ENCODE measurements at regions not wholly inside any gene's neighbourhood (a gene's known extent, or its start where the extent isn't known, plus 50 kb on each side); places are given as distances from the start of the nearest gene placed in this dataset.

- TF ChIP-seq, protein P1, sequence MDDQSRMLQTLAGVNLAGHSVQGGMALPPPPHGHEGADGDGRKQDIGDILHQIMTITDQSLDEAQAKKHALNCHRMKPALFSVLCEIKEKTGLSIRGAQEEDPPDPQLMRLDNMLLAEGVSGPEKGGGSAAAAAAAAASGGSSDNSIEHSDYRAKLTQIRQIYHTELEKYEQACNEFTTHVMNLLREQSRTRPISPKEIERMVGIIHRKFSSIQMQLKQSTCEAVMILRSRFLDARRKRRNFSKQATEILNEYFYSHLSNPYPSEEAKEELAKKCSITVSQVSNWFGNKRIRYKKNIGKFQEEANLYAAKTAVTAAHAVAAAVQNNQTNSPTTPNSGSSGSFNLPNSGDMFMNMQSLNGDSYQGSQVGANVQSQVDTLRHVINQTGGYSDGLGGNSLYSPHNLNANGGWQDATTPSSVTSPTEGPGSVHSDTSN (IDR thresholded peaks at IDR 0.05; ENCODE audit: insufficient replicate concordance, low read depth, low read length) = no peak
- TF ChIP-seq NR2F1 (conservative IDR thresholded peaks at IDR 0.05) = peak; percentile 56
- TF ChIP-seq JUNB (IDR thresholded peaks at IDR 0.05) = no peak
- TF ChIP-seq RB1 (IDR thresholded peaks at IDR 0.05; ENCODE audit: borderline replicate concordance) = no peak
- TF ChIP-seq HDGF (IDR thresholded peaks at IDR 0.05) = 0 out of 2 replicates have a peak, but pooled peaks have one; percentile 45
These were observed 53.6 kb upstream of the ZPBP start (continued) for GRCh38 chr7:50146692-50147091.

DNA sequence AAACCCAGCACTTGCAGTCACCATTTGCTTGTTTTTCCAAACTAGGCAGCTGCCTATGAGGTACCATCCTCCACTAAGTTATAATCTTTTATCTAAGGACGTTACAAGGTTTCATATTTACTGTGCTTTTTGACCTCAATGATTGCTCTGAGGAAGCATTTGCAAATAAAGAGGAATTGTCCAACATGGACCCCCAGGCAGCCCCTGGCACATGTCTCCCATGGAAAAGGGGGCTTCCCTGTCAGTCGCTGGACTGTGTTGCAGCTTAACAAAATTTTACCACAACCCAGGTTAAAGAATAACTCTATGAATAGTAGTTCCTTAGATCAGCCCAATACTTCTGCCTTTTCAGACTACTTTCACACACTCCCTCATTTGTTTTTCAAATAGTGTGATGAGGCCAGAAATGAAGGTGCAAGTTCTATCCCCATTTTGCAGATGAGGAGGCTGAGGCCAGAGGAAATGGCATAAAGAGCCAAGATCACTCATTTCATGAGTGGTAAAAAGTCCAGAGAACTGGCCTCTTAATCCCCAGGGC is 52.8 kb upstream of the ZPBP start:
- H3K4me1 ChIP-seq (ENCODE audit: control insufficient read depth, insufficient read depth, low read length) = peaks cover 43% of the 10 kb centered on the region
- intact Hi-C loops (cut with micrococcal nuclease; ENCODE audit: unreplicated experiment) = no loop called here
- TF ChIP-seq EZH2 (IDR thresholded peaks at IDR 0.05; ENCODE audit: borderline replicate concordance, control insufficient read depth, low read depth, low read length) (no peak), BRCA1 (IDR thresholded peaks at IDR 0.05; ENCODE audit: low read depth, low read length) (no peak), NRF1 (conservative IDR thresholded peaks at IDR 0.05; ENCODE audit: low read depth, low read length) (no peak), CEBPB (IDR thresholded peaks at IDR 0.05; ENCODE audit: borderline replicate concordance in 1 of 2, low read depth in 2 of 2, low read length in 2 of 2) (no peak), ZNF384 (IDR thresholded peaks at IDR 0.05; ENCODE audit: borderline replicate concordance, low read depth, low read length) (no peak), TCF7 (IDR thresholded peaks at IDR 0.05; ENCODE audit: borderline replicate concordance) (no peak), NFIC (IDR thresholded peaks at IDR 0.05; ENCODE audit: low read depth, low read length) (peak; percentile 38; the same call in 1 of the 2 replicates), FOXK2 (IDR thresholded peaks at IDR 0.05) (no peak), IKZF1 (conservative IDR thresholded peaks at IDR 0.05) (peak; percentile 87), POU2F2 (IDR thresholded peaks at IDR 0.05; ENCODE audit: borderline replicate concordance, low read depth, low read length) (no peak), POLR2AphosphoS2 (IDR thresholded peaks at IDR 0.05; ENCODE audit: low read depth, low read length) (no peak), TBL1XR1 (IDR thresholded peaks at IDR 0.05; ENCODE audit: low read depth, low read length) (no peak), CHD4 (IDR thresholded peaks at IDR 0.05) (0 out of 2 replicates have a peak, but pooled peaks have one; percentile 80), SUZ12 (IDR thresholded peaks at IDR 0.05; ENCODE audit: unreplicated experiment) (no peak), NR2F1 (conservative IDR thresholded peaks at IDR 0.05) (no peak; the same call in 1 of the 2 replicates)
- TF ChIP-seq, protein P2, sequence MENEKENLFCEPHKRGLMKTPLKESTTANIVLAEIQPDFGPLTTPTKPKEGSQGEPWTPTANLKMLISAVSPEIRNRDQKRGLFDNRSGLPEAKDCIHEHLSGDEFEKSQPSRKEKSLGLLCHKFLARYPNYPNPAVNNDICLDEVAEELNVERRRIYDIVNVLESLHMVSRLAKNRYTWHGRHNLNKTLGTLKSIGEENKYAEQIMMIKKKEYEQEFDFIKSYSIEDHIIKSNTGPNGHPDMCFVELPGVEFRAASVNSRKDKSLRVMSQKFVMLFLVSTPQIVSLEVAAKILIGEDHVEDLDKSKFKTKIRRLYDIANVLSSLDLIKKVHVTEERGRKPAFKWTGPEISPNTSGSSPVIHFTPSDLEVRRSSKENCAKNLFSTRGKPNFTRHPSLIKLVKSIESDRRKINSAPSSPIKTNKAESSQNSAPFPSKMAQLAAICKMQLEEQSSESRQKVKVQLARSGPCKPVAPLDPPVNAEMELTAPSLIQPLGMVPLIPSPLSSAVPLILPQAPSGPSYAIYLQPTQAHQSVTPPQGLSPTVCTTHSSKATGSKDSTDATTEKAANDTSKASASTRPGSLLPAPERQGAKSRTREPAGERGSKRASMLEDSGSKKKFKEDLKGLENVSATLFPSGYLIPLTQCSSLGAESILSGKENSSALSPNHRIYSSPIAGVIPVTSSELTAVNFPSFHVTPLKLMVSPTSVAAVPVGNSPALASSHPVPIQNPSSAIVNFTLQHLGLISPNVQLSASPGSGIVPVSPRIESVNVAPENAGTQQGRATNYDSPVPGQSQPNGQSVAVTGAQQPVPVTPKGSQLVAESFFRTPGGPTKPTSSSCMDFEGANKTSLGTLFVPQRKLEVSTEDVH (IDR thresholded peaks at IDR 0.05; ENCODE audit: low read depth, partially characterized antibody) = no peak

More for the DNA sequence above, 52.8 kb upstream of the ZPBP start:
- H3K27me3 ChIP-seq (replicated peaks in 1 of 2; ENCODE audit: control insufficient read depth in 2 of 2, insufficient read depth in 2 of 2, low read length in 1 of 2) = no peaks in the 10 kb centered on the region
- WGBS (ENCODE audit: insufficient coverage, insufficient replicate concordance, low lambda C conversion rate, missing lambda C conversion rate) = 0% methylated on average over 2 of the region's 2 CpGs
- ChIA-PET SMC1A (ENCODE audit: uncharacterized antibody, unreplicated experiment) (interaction anchor here (0.6 to 10.7 kb wide), 19 partner anchors 11 to 302 kb away, joined by 3 to 162 read pairs (median 8); no protein-coding TSS in a partner anchor), RAD21 (ENCODE audit: unreplicated experiment) (interaction anchor here (0.8 to 10.0 kb wide), 13 partner anchors 7 to 273 kb away, joined by 3 to 135 read pairs (median 5); no protein-coding TSS in a partner anchor), POLR2A (interaction anchor here (0.6 to 2.7 kb wide), 12 partner anchors 9 to 273 kb away, joined by 3 to 8 read pairs (median 4); no protein-coding TSS in a partner anchor), CTCF (interaction anchor here (0.7 to 12.3 kb wide), 12 partner anchors 10 to 295 kb away, joined by 3 to 183 read pairs (median 8); no protein-coding TSS in a partner anchor)
- H2AFZ ChIP-seq (ENCODE audit: control insufficient read depth, low read depth, low read length) = peak overlapping the region; percentile 51
- DNase-seq (ENCODE audit: low read depth, low spot score) = peak; percentile 63
- BruUV-seq (replicated peaks) = no TSS peak
- peak overlapping the region; percentile 35; the same call in 1 of the 2 replicates for H3K27ac ChIP-seq (ENCODE audit: control insufficient read depth, insufficient read depth)
- no peak overlapping the region for H3K4me3 ChIP-seq
- peak overlapping the region; percentile 31 for H3K9ac ChIP-seq (ENCODE audit: control insufficient read depth, insufficient read depth, low read length)
- peak overlapping the region; percentile 85 for H3K4me2 ChIP-seq (ENCODE audit: control insufficient read depth, insufficient read depth)
- ATAC-seq = peak; percentile 59
- peak; percentile 44 for FAIRE-seq
- no peaks in the 10 kb centered on the region for H4K20me1 ChIP-seq (ENCODE audit: control insufficient read depth, insufficient read depth)
- no peaks in the 10 kb centered on the region for H3K79me2 ChIP-seq (ENCODE audit: control insufficient read depth, insufficient read depth, low read length)
- in situ Hi-C loops (cut with MboI) = no loop called here
- no peaks in the 10 kb centered on the region for H3K9me3 ChIP-seq (replicated peaks; ENCODE audit: control insufficient read depth, insufficient read depth, low read length)
- H3K36me3 ChIP-seq (ENCODE audit: control insufficient read depth in 2 of 2, insufficient read depth in 2 of 2, low read length in 1 of 2) = no peaks in the 10 kb centered on the region

Data from GM12878 (cell line).